GM23338 (cell line): ENCODE measurements at regions not wholly inside any gene's neighbourhood (a gene's known extent, or its start where the extent isn't known, plus 50 kb on each side); places are given as distances from the start of the nearest gene placed in this dataset.

ENCODE experiments used
- ATAC-seq: fragments of 200-7000 bp; cut with Tn5 transposase; 3 replicates; pipeline ENCODE4 v1.9.1; 2020
- DNase-seq: peaks from one replicate; pipeline ENCODE4 v3.0.0-alpha.2; 2015; ENCODE audit warnings: low spot score
- H2AFZ ChIP-seq: fragments of 200-600 bp; sonication (generic); 2 replicates; pipeline ENCODE4 v1.8.0; 2016; ENCODE audit warnings: antibody characterized with exemption, mild to moderate bottlenecking, moderate library complexity
- H3F3A ChIP-seq: fragments of 200-600 bp; sonication (generic); replicated peaks from 2 replicates; pipeline ENCODE4 v1.8.0; 2017; ENCODE audit warnings: antibody characterized with exemption, mixed run types, low read depth
- H3K27ac ChIP-seq: fragments of 200-600 bp; sonication (generic); 2 replicates; pipeline ENCODE4 v1.6.1; 2016; ENCODE audit warnings: low read depth
- H3K27me3 ChIP-seq: fragments of 200-600 bp; sonication (generic); 2 replicates; pipeline ENCODE4 v1.8.0; 2016; ENCODE audit warnings: mild to moderate bottlenecking, mixed run types, moderate library complexity; ENCODE audit not compliant: insufficient read depth
- H3K36me3 ChIP-seq: fragments of 200-600 bp; sonication (generic); 2 replicates; pipeline ENCODE4 v1.8.0; 2016; ENCODE audit warnings: mild to moderate bottlenecking; ENCODE audit not compliant: insufficient read depth
- H3K4me1 ChIP-seq: fragments of 200-600 bp; sonication (generic); 2 replicates; pipeline ENCODE4 v1.8.0; 2016; ENCODE audit warnings: mild to moderate bottlenecking, moderate library complexity; ENCODE audit not compliant: insufficient read depth
- H3K4me2 ChIP-seq: fragments of 200-600 bp; sonication (generic); 2 replicates; pipeline ENCODE4 v1.7.1; 2017; ENCODE audit warnings: mixed run types
- H3K4me3 ChIP-seq: fragments of 200-600 bp; sonication (generic); 2 replicates; pipeline ENCODE4 v1.6.1; 2016; ENCODE audit warnings: mixed run types
- H3K79me2 ChIP-seq: fragments of 200-600 bp; sonication (generic); replicated peaks from 2 replicates; pipeline ENCODE4 v1.8.0; 2017; ENCODE audit warnings: mild to moderate bottlenecking; ENCODE audit not compliant: insufficient read depth
- H3K9me2 ChIP-seq: fragments of 200-600 bp; sonication (generic); 2 replicates; pipeline ENCODE4 v1.8.0; 2017; ENCODE audit not compliant: insufficient read depth
- H4K20me1 ChIP-seq: fragments of 200-600 bp; sonication (generic); replicated peaks from 2 replicates; pipeline ENCODE4 v1.8.0; 2017; ENCODE audit warnings: mild to moderate bottlenecking; ENCODE audit not compliant: insufficient read depth
- H3K27ac Mint-ChIP-seq: 2 replicates; pipeline ENCODE4 v1.8.0; 2020; ENCODE audit warnings: inconsistent platforms, mild to moderate bottlenecking, moderate library complexity, mixed read lengths
- H3K27me3 Mint-ChIP-seq: 3 replicates; pipeline ENCODE4 v1.8.0; 2022; ENCODE audit warnings: low read depth, mild to moderate bottlenecking, moderate library complexity, mixed read lengths, inconsistent platforms; ENCODE audit not compliant: insufficient read depth, poor library complexity
- H3K36me3 Mint-ChIP-seq: 3 replicates; pipeline ENCODE4 v1.8.0; 2021; ENCODE audit warnings: low read depth, mild to moderate bottlenecking, inconsistent platforms, moderate library complexity, mixed read lengths
- H3K4me1 Mint-ChIP-seq: 3 replicates; pipeline ENCODE4 v1.8.0; 2020; ENCODE audit warnings: mild to moderate bottlenecking, inconsistent platforms, mixed read lengths
- H3K4me3 Mint-ChIP-seq: 3 replicates; pipeline ENCODE4 v1.8.0; 2021; ENCODE audit warnings: moderate library complexity, mild to moderate bottlenecking, inconsistent platforms, mixed read lengths
- H3K9me3 Mint-ChIP-seq: 3 replicates; pipeline ENCODE4 v1.8.0; 2020; ENCODE audit warnings: moderate library complexity, mild to moderate bottlenecking, inconsistent platforms, mixed read lengths
- CREB1 ChIP-seq: fragments of 250-450 bp; sonication (Bioruptor Pico); IDR thresholded peaks from 2 replicates; pipeline ENCODE4 v1.5.0; 2020; ENCODE audit warnings: low read depth, mild to moderate bottlenecking, moderate library complexity
- CTCF ChIP-seq, 2 experiments: fragments of 200-600 bp in 1 of 2; sonication (generic) in 1 of 2; conservative IDR thresholded peaks; 2 replicates each; pipeline versions ENCODE4 v1.5.1 to v1.6.1; 2016 to 2017; ENCODE audit warnings: antibody characterized with exemption in 2 of 2, low read depth in 2 of 2, mild to moderate bottlenecking in 2 of 2, moderate library complexity in 1 of 2
- ETS1 ChIP-seq: IDR thresholded peaks from 2 replicates; pipeline ENCODE4 v1.6.1; 2016; ENCODE audit warnings: antibody characterized with exemption
- EZH2 ChIP-seq: fragments of 200-600 bp; sonication (generic); IDR thresholded peaks from one replicate; pipeline ENCODE4 v1.8.0; 2017; ENCODE audit warnings: antibody characterized with exemption, mild to moderate bottlenecking, low read depth; ENCODE audit not compliant: unreplicated experiment
- EZH2phosphoT487 ChIP-seq: fragments of 200-600 bp; sonication (generic); IDR thresholded peaks from one replicate; pipeline ENCODE4 v1.8.1; 2018; ENCODE audit warnings: antibody characterized with exemption; ENCODE audit not compliant: unreplicated experiment
- JUNB ChIP-seq: IDR thresholded peaks from one replicate; pipeline ENCODE4 v1.6.1; 2016; ENCODE audit warnings: antibody characterized with exemption; ENCODE audit not compliant: unreplicated experiment
- NANOG ChIP-seq: IDR thresholded peaks from 2 replicates; pipeline ENCODE4 v1.6.1; 2016; ENCODE audit warnings: antibody characterized with exemption, borderline replicate concordance
- POLR2AphosphoS5 ChIP-seq: IDR thresholded peaks from 2 replicates; pipeline ENCODE4 v1.6.1; 2016; ENCODE audit warnings: antibody characterized with exemption, low read depth
- STAT1 ChIP-seq: IDR thresholded peaks from one replicate; pipeline ENCODE4 v1.6.1; 2016; ENCODE audit warnings: antibody characterized with exemption; ENCODE audit not compliant: unreplicated experiment
- ZNF114 ChIP-seq: fragments of 250-450 bp; sonication (Bioruptor Pico); IDR thresholded peaks from 2 replicates; pipeline ENCODE4 v1.5.0; 2020; ENCODE audit warnings: mild to moderate bottlenecking, moderate library complexity
- ZNF331 ChIP-seq: fragments of 250-450 bp; sonication (Bioruptor Pico); IDR thresholded peaks from 2 replicates; pipeline ENCODE4 v1.5.0; 2020; ENCODE audit warnings: low read depth, mild to moderate bottlenecking, moderate library complexity
- ZNF462 ChIP-seq: fragments of 250-450 bp; sonication (Bioruptor Pico); IDR thresholded peaks from 2 replicates; pipeline ENCODE4 v1.5.0; 2020; ENCODE audit warnings: mild to moderate bottlenecking, moderate library complexity

GRCh38 chr15:26024241-26024640 lies 161.1 kb upstream of the ATP10A start (continued):
- no peak for TF ChIP-seq CTCF (conservative IDR thresholded peaks at IDR 0.05; ENCODE audit: low read depth in 2 of 2)
- no peak for TF ChIP-seq NANOG
- no peak for TF ChIP-seq EZH2phosphoT487
- no peak for TF ChIP-seq POLR2AphosphoS5
- TF ChIP-seq EZH2, result no peak
- TF ChIP-seq JUNB, result no peak
- TF ChIP-seq STAT1, result no peak

GRCh38 chr15:26023691-26024090 lies 160.6 kb upstream of the ATP10A start:
- Mint-ChIP-seq H3K9me3 (no peaks in the 10 kb centered on the region), H3K4me1 (peaks cover 9% of the 10 kb centered on the region), H3K4me3 (no peak overlapping the region), H3K27me3 (peaks cover 2% of the 10 kb centered on the region), H3K27ac (no peak overlapping the region), H3K36me3 (no peaks in the 10 kb centered on the region)
- H3K4me1 ChIP-seq, result peaks cover 5% of the 10 kb centered on the region; the same call in 1 of the 2 replicates
- peaks cover 17% of the 10 kb centered on the region; the same call in 1 of the 2 replicates for H3K9me2 ChIP-seq
- DNase-seq (no peak), ATAC-seq (no peak)
- H2AFZ ChIP-seq, result 0 out of 2 replicates have a peak overlapping the region, but pooled peaks have one; percentile 63
- H3K36me3 ChIP-seq, result no peaks in the 10 kb centered on the region
- no peak overlapping the region for H3K4me2 ChIP-seq
- TF ChIP-seq EZH2 (no peak), CTCF (conservative IDR thresholded peaks at IDR 0.05; ENCODE audit: low read depth in 2 of 2) (no peak), EZH2phosphoT487 (no peak), ZNF331 (CRISPR knock-in tag) (no peak), ZNF462 (CRISPR knock-in tag) (no peak), CREB1 (CRISPR knock-in tag) (no peak), ZNF114 (no peak), STAT1 (no peak), ETS1 (no peak), NANOG (no peak)
- H4K20me1 ChIP-seq, result no peaks in the 10 kb centered on the region
- no peaks in the 10 kb centered on the region for H3F3A ChIP-seq
- H3K79me2 ChIP-seq, result no peaks in the 10 kb centered on the region
- no peak overlapping the region for H3K4me3 ChIP-seq
- no peaks in the 10 kb centered on the region for H3K27me3 ChIP-seq
- no peak overlapping the region for H3K27ac ChIP-seq
